ENCODE measurements at regions not wholly inside any gene's neighbourhood (a gene's known extent, or its start where the extent isn't known, plus 50 kb on each side); places are given as distances from the start of the nearest gene placed in this dataset.

GRCh38 chr2:105183555-105184323 is 57.8 kb upstream of the GPR45 start:
- peak overlapping the region in 3 of 4 donors; percentile 8 to 54 (median 14) for H3K27ac ChIP-seq
- no peaks in the 10 kb centered on the region for H3K36me3 ChIP-seq
- no peak for TF ChIP-seq EP300 (IDR thresholded peaks at IDR 0.05; ENCODE audit: low read depth)
- no peak for TF ChIP-seq POLR2AphosphoS5 (IDR thresholded peaks at IDR 0.05)
- TF ChIP-seq CTCF (IDR thresholded peaks at IDR 0.05): no peak
- TF ChIP-seq POLR2A (IDR thresholded peaks at IDR 0.05): no peak
- in situ Hi-C loops (cut with MboI; ENCODE audit: low pct_ligation_motif_present in 1 of 4, low pct_unique_long_range_greater_than_20kb in 1 of 4, low sequenced_read_pairs in 3 of 4) (no loop called here), intact Hi-C loops (cut with DNase I; ENCODE audit: low total_unique reads) (no loop called here)
- no peak overlapping the region for H3K4me3 ChIP-seq
- H3K4me1 ChIP-seq: peaks cover 0 to 25% (median 18%) of the 10 kb centered on the region in 4 donors
- H3K9me3 ChIP-seq: no peaks in the 10 kb centered on the region
- H3K27me3 ChIP-seq: no peaks in the 10 kb centered on the region
- WGBS, 2 donors (ENCODE audit: low coverage in 1 of 2): 62 to 93% methylated on average over 3 to 10 of the region's 10 CpGs
- no peak for DNase-seq

- in situ Hi-C loops (cut with MboI; ENCODE audit: low pct_ligation_motif_present in 1 of 4, low pct_unique_long_range_greater_than_20kb in 1 of 4, low sequenced_read_pairs in 3 of 4) (no loop called here), intact Hi-C loops (cut with DNase I; ENCODE audit: low total_unique reads) (no loop called here)
- Histone ChIP-seq H3K9me3 (no peaks in the 10 kb centered on the region), H3K27me3 (no peaks in the 10 kb centered on the region), H3K27ac (peak overlapping the region in 3 of 4 donors; percentile 8 to 54 (median 14)), H3K36me3 (no peaks in the 10 kb centered on the region), H3K4me3 (no peak overlapping the region), H3K4me1 (peaks cover 0 to 25% (median 18%) of the 10 kb centered on the region in 4 donors)
- DNase-seq: peak; percentile 33
- TF ChIP-seq POLR2A (IDR thresholded peaks at IDR 0.05) (no peak), POLR2AphosphoS5 (IDR thresholded peaks at IDR 0.05) (no peak), EP300 (IDR thresholded peaks at IDR 0.05; ENCODE audit: low read depth) (no peak), CTCF (IDR thresholded peaks at IDR 0.05) (no peak)
- 53% methylated on average over 2 to 8 of the region's 8 CpGs for WGBS, 2 donors (ENCODE audit: low coverage in 1 of 2)
Measured at GRCh38 chr2:105184420-105184819, 57.1 kb upstream of the GPR45 start.

GRCh38 chr2:105186967-105187498 is 54.5 kb upstream of the GPR45 start:
- Histone ChIP-seq H3K9me3 (no peaks in the 10 kb centered on the region), H3K36me3 (no peaks in the 10 kb centered on the region), H3K27me3 (no peaks in the 10 kb centered on the region), H3K27ac (no peak overlapping the region), H3K4me3 (no peak overlapping the region), H3K4me1 (peaks cover 0 to 9% (median 5%) of the 10 kb centered on the region in 4 donors)
- intact Hi-C loops (cut with DNase I; ENCODE audit: low total_unique reads): no loop called here
- in situ Hi-C loops (cut with MboI; ENCODE audit: low pct_ligation_motif_present in 1 of 4, low pct_unique_long_range_greater_than_20kb in 1 of 4, low sequenced_read_pairs in 3 of 4): no loop called here
- TF ChIP-seq POLR2A (IDR thresholded peaks at IDR 0.05) (no peak), CTCF (IDR thresholded peaks at IDR 0.05) (no peak), EP300 (IDR thresholded peaks at IDR 0.05; ENCODE audit: low read depth) (no peak), POLR2AphosphoS5 (IDR thresholded peaks at IDR 0.05) (no peak)
- 70 to 71% methylated on average over 6 of the region's 6 CpGs for WGBS, 2 donors (ENCODE audit: low coverage in 1 of 2)
- DNase-seq: no peak

- intact Hi-C loops (cut with DNase I; ENCODE audit: low total_unique reads): no loop called here
- no peak for TF ChIP-seq POLR2AphosphoS5 (IDR thresholded peaks at IDR 0.05)
- no peak for TF ChIP-seq EP300 (IDR thresholded peaks at IDR 0.05; ENCODE audit: low read depth)
- TF ChIP-seq POLR2A (IDR thresholded peaks at IDR 0.05): no peak
- no peak for TF ChIP-seq CTCF (IDR thresholded peaks at IDR 0.05)
- DNase-seq: no peak
- H3K4me3 ChIP-seq: no peak overlapping the region
- peaks cover 0 to 9% (median 5%) of the 10 kb centered on the region in 4 donors for H3K4me1 ChIP-seq
- in situ Hi-C loops (cut with MboI; ENCODE audit: low pct_ligation_motif_present in 1 of 4, low pct_unique_long_range_greater_than_20kb in 1 of 4, low sequenced_read_pairs in 3 of 4): no loop called here
- no peaks in the 10 kb centered on the region for H3K36me3 ChIP-seq
- 78 to 80% methylated on average over 5 to 7 of the region's 7 CpGs for WGBS, 2 donors (ENCODE audit: low coverage in 1 of 2)
- H3K27ac ChIP-seq: no peak overlapping the region
- H3K27me3 ChIP-seq: no peaks in the 10 kb centered on the region
- no peaks in the 10 kb centered on the region for H3K9me3 ChIP-seq
Measured at GRCh38 chr2:105187531-105187930, 54.0 kb upstream of the GPR45 start.

Measured in transverse colon (tissue), 4 donors.